GM12873 (cell line): ENCODE measurements at regions not wholly inside any gene's neighbourhood (a gene's known extent, or its start where the extent isn't known, plus 50 kb on each side); places are given as distances from the start of the nearest gene placed in this dataset.

ENCODE experiments used
- CTCF ChIP-seq: IDR thresholded peaks from 2 replicates; pipeline ENCODE4 v1.5.1; 2012; ENCODE audit warnings: low read depth, mild to moderate bottlenecking, moderate library complexity, low read length, control low read depth; ENCODE audit not compliant: insufficient read depth; ENCODE audit errors: missing control alignments

GRCh38 chr5:73380041-73380440 lies 68.5 kb downstream of the FOXD1 start:
- TF ChIP-seq CTCF, result no peak

GRCh38 chr5:73379435-73379834 lies 69.1 kb downstream of the FOXD1 start:
- no peak for TF ChIP-seq CTCF

GRCh38 chr5:73378765-73379164 lies 69.8 kb downstream of the FOXD1 start:
- TF ChIP-seq CTCF, result no peak

- TF ChIP-seq CTCF, result no peak
Observed at GRCh38 chr5:73378070-73378469, 70.5 kb downstream of the FOXD1 start.

- TF ChIP-seq CTCF, result no peak
Observed at GRCh38 chr5:73376618-73377170, 71.9 kb downstream of the FOXD1 start.

GRCh38 chr5:73375949-73376348 lies 72.6 kb downstream of the FOXD1 start:
- no peak for TF ChIP-seq CTCF

- no peak for TF ChIP-seq CTCF
Observed at GRCh38 chr5:73375191-73375545, 73.4 kb downstream of the FOXD1 start.

GRCh38 chr5:73374520-73375190 lies 73.9 kb downstream of the FOXD1 start:
- TF ChIP-seq CTCF, result no peak
